ENCODE measurements at regions not wholly inside any gene's neighbourhood (a gene's known extent, or its start where the extent isn't known, plus 50 kb on each side); places are given as distances from the start of the nearest gene placed in this dataset.

- TF ChIP-seq POLR2AphosphoS5 (IDR thresholded peaks at IDR 0.05) = no peak
- TF ChIP-seq CTCF (IDR thresholded peaks at IDR 0.05) = no peak
- no peak for TF ChIP-seq POLR2A (IDR thresholded peaks at IDR 0.05)
Measured at GRCh38 chr18:37662099-37662498, 96.5 kb upstream of the CELF4 start.
